NCI-H69 (cell line): ENCODE measurements at regions not wholly inside any gene's neighbourhood (a gene's known extent, or its start where the extent isn't known, plus 50 kb on each side); places are given as distances from the start of the nearest gene placed in this dataset.

Experiments used
- DNase-seq: peaks from one replicate; lab custom pipeline; 2025; lab: John Stamatoyannopoulos, UW

- DNase-seq, result no peak
Measured at GRCh38 chr18:40058811-40059570, 1896.0 kb upstream of the PIK3C3 start.

- DNase-seq, result peak; percentile 36
Measured at GRCh38 chr18:40056079-40056692, 1898.8 kb upstream of the PIK3C3 start.

GRCh38 chr18:40055262-40055661 lies 1899.8 kb upstream of the PIK3C3 start:
- no peak for DNase-seq

- no peak for DNase-seq
Measured at GRCh38 chr18:40049716-40050115, 1905.3 kb upstream of the PIK3C3 start.

- no peak for DNase-seq
Measured at GRCh38 chr18:40048886-40049650, 1906.0 kb upstream of the PIK3C3 start.

GRCh38 chr18:40048253-40048652 lies 1906.8 kb upstream of the PIK3C3 start:
- DNase-seq, result no peak

GRCh38 chr18:40046596-40046995 lies 1908.4 kb upstream of the PIK3C3 start:
- DNase-seq, result peak; percentile 70

GRCh38 chr18:40041951-40042350 lies 1913.1 kb upstream of the PIK3C3 start:
- peak; percentile 80 for DNase-seq

GRCh38 chr18:40040574-40040973 lies 1914.5 kb upstream of the PIK3C3 start:
- no peak for DNase-seq

GRCh38 chr18:40037356-40037755 lies 1917.7 kb upstream of the PIK3C3 start:
- DNase-seq, result no peak

GRCh38 chr18:40036861-40037260 lies 1918.2 kb upstream of the PIK3C3 start:
- no peak for DNase-seq

- peak; percentile 18 for DNase-seq
Measured at GRCh38 chr18:40035966-40036365, 1919.1 kb upstream of the PIK3C3 start.

- no peak for DNase-seq
Measured at GRCh38 chr18:40032076-40032475, 1923.0 kb upstream of the PIK3C3 start.

GRCh38 chr18:40031435-40031834 lies 1923.6 kb upstream of the PIK3C3 start:
- DNase-seq, result no peak

GRCh38 chr18:40019797-40020392 lies 1935.1 kb upstream of the PIK3C3 start:
- DNase-seq, result peak; percentile 49

GRCh38 chr18:40018266-40018665 lies 1936.8 kb upstream of the PIK3C3 start:
- DNase-seq, result no peak

GRCh38 chr18:40017021-40017420 lies 1938.0 kb upstream of the PIK3C3 start:
- peak; percentile 46 for DNase-seq

GRCh38 chr18:40016405-40016804 lies 1938.6 kb upstream of the PIK3C3 start:
- no peak for DNase-seq

GRCh38 chr18:40013001-40013609 lies 1941.9 kb upstream of the PIK3C3 start:
- DNase-seq, result no peak

- DNase-seq, result no peak
Measured at GRCh38 chr18:40011201-40011600, 1943.8 kb upstream of the PIK3C3 start.

- peak; percentile 78 for DNase-seq
Measured at GRCh38 chr18:40006634-40007033, 1948.4 kb upstream of the PIK3C3 start.

GRCh38 chr18:40004246-40004645 lies 1950.8 kb upstream of the PIK3C3 start:
- DNase-seq, result peak; percentile 75
